ENCODE measurements at regions not wholly inside any gene's neighbourhood (a gene's known extent, or its start where the extent isn't known, plus 50 kb on each side); places are given as distances from the start of the nearest gene placed in this dataset.

GRCh38 chr11:28797536-28797935, 689.3 kb downstream of the METTL15 start:
- BruUV-seq (replicated peaks) = no TSS peak
- Histone ChIP-seq H3K27me3 (replicated peaks; ENCODE audit: control insufficient read depth, insufficient read depth, low read length) (no peaks in the 10 kb centered on the region), H3K9me3 (peaks cover 5% of the 10 kb centered on the region; the same call in 1 of the 2 replicates), H3K4me3 (ENCODE audit: low read depth, low read length) (no peak overlapping the region), H3K4me1 (no peaks in the 10 kb centered on the region), H3K36me3 (ENCODE audit: control insufficient read depth, insufficient read depth, low read length) (no peaks in the 10 kb centered on the region)
- POLR2A ChIA-PET = no interaction called here
- Mint-ChIP-seq H3K27ac (ENCODE audit: unreplicated experiment) (no peak overlapping the region), H3K9me3 (ENCODE audit: unreplicated experiment) (no peaks in the 10 kb centered on the region), H3K27me3 (ENCODE audit: insufficient read depth, unreplicated experiment) (no peaks in the 10 kb centered on the region), H3K4me3 (ENCODE audit: unreplicated experiment) (no peak overlapping the region), H3K36me3 (ENCODE audit: insufficient read depth, unreplicated experiment) (no peaks in the 10 kb centered on the region), H3K4me1 (ENCODE audit: low read depth, unreplicated experiment) (no peaks in the 10 kb centered on the region)
- DNase-seq = no peak
- no peak for TF ChIP-seq CTCF (IDR thresholded peaks at IDR 0.05; ENCODE audit: insufficient read depth in 1 of 2, low read depth in 1 of 2, low read length in 1 of 2, severe bottlenecking in 1 of 2, unreplicated experiment in 1 of 2)
- intact Hi-C loops (cut with micrococcal nuclease; ENCODE audit: unreplicated experiment) = no loop called here
- CTCF ChIA-PET = no interaction called here

- POLR2A ChIA-PET = no interaction called here
- Histone ChIP-seq H3K4me1 (no peaks in the 10 kb centered on the region), H3K4me3 (ENCODE audit: low read depth, low read length) (no peak overlapping the region), H3K36me3 (ENCODE audit: control insufficient read depth, insufficient read depth, low read length) (no peaks in the 10 kb centered on the region), H3K27me3 (replicated peaks; ENCODE audit: control insufficient read depth, insufficient read depth, low read length) (no peaks in the 10 kb centered on the region), H3K9me3 (peaks cover 11% of the 10 kb centered on the region; the same call in 1 of the 2 replicates)
- peaks cover 27% of the 10 kb centered on the region for H3K9me3 Mint-ChIP-seq (ENCODE audit: unreplicated experiment)
- no peaks in the 10 kb centered on the region for H3K36me3 Mint-ChIP-seq (ENCODE audit: insufficient read depth, unreplicated experiment)
- intact Hi-C loops (cut with micrococcal nuclease; ENCODE audit: unreplicated experiment) = no loop called here
- no peak for TF ChIP-seq CTCF (IDR thresholded peaks at IDR 0.05; ENCODE audit: insufficient read depth in 1 of 2, low read depth in 1 of 2, low read length in 1 of 2, severe bottlenecking in 1 of 2, unreplicated experiment in 1 of 2)
- H3K4me1 Mint-ChIP-seq (ENCODE audit: low read depth, unreplicated experiment) = no peaks in the 10 kb centered on the region
- DNase-seq = no peak
- no peak overlapping the region for H3K27ac Mint-ChIP-seq (ENCODE audit: unreplicated experiment)
- no TSS peak for BruUV-seq (replicated peaks)
- CTCF ChIA-PET = no interaction called here
- no peak overlapping the region for H3K4me3 Mint-ChIP-seq (ENCODE audit: unreplicated experiment)
- H3K27me3 Mint-ChIP-seq (ENCODE audit: insufficient read depth, unreplicated experiment) = no peaks in the 10 kb centered on the region
Observed at GRCh38 chr11:28794405-28794804, 686.2 kb downstream of the METTL15 start.

GRCh38 chr11:28793282-28793738, 685.1 kb downstream of the METTL15 start:
- no peak for TF ChIP-seq CTCF (IDR thresholded peaks at IDR 0.05; ENCODE audit: insufficient read depth in 1 of 2, low read depth in 1 of 2, low read length in 1 of 2, severe bottlenecking in 1 of 2, unreplicated experiment in 1 of 2)
- POLR2A ChIA-PET = no interaction called here

More at GRCh38 chr11:28793282-28793738, 685.1 kb downstream of the METTL15 start:
- Mint-ChIP-seq H3K36me3 (ENCODE audit: insufficient read depth, unreplicated experiment) (no peaks in the 10 kb centered on the region), H3K27ac (ENCODE audit: unreplicated experiment) (no peak overlapping the region), H3K4me1 (ENCODE audit: low read depth, unreplicated experiment) (no peaks in the 10 kb centered on the region), H3K4me3 (ENCODE audit: unreplicated experiment) (no peak overlapping the region), H3K9me3 (ENCODE audit: unreplicated experiment) (peaks cover 27% of the 10 kb centered on the region), H3K27me3 (ENCODE audit: insufficient read depth, unreplicated experiment) (no peaks in the 10 kb centered on the region)
- no peak for DNase-seq
- BruUV-seq (replicated peaks) = no TSS peak
- Histone ChIP-seq H3K27me3 (replicated peaks; ENCODE audit: control insufficient read depth, insufficient read depth, low read length) (no peaks in the 10 kb centered on the region), H3K36me3 (ENCODE audit: control insufficient read depth, insufficient read depth, low read length) (no peaks in the 10 kb centered on the region), H3K4me1 (no peaks in the 10 kb centered on the region), H3K4me3 (ENCODE audit: low read depth, low read length) (no peak overlapping the region), H3K9me3 (peaks cover 11% of the 10 kb centered on the region; the same call in 1 of the 2 replicates)
- CTCF ChIA-PET = no interaction called here
- intact Hi-C loops (cut with micrococcal nuclease; ENCODE audit: unreplicated experiment) = no loop called here

Measured in Caco-2 (cell line).